H1 (cell line): ENCODE measurements at regions not wholly inside any gene's neighbourhood (a gene's known extent, or its start where the extent isn't known, plus 50 kb on each side); places are given as distances from the start of the nearest gene placed in this dataset.

Source experiments
- CTCF ChIA-PET: fragments of 300-600 bp; sonication (Branson Sonifier 250); formaldehyde crosslinking; loops from one replicate; lab custom pipeline; 2021; ENCODE audit not compliant: partially characterized antibody; lab: Charles Lee
- POLR2A ChIA-PET: fragments of 300-600 bp; sonication (Branson Sonifier 250); formaldehyde crosslinking; loops from one replicate; lab custom pipeline; 2021; ENCODE audit warnings: inconsistent platforms; ENCODE audit not compliant: partially characterized antibody; lab: Charles Lee
- DNase-seq, 2 experiments: peaks; one replicate each; pipeline versions ENCODE4 v3.0.0 to v3.0.0-alpha.2; 2010 to 2022; ENCODE audit warnings: low spot score in 2 of 2, low read depth in 1 of 2, mixed read lengths in 1 of 2
- FAIRE-seq: peaks from 2 replicates; lab custom pipeline; 2011; peaks lifted over from hg19 to GRCh38; lab: Jason Lieb, UNC
- H2AFZ ChIP-seq: 2 replicates; pipeline ENCODE4 v1.8.1; 2012; ENCODE audit warnings: low read length, inconsistent platforms
- H2AK5ac ChIP-seq: 2 replicates; pipeline ENCODE4 v1.6.1; 2013; ENCODE audit warnings: low read depth, low read length
- H2BK120ac ChIP-seq: replicated peaks from 2 replicates; pipeline ENCODE3; 2013; ENCODE audit warnings: low read depth, low read length, inconsistent platforms
- H2BK12ac ChIP-seq: 2 replicates; pipeline ENCODE4 v1.6.1; 2013; ENCODE audit warnings: low read depth, low read length
- H2BK15ac ChIP-seq: 2 replicates; pipeline ENCODE4 v1.6.1; 2013; ENCODE audit warnings: low read length
- H2BK20ac ChIP-seq: 2 replicates; pipeline ENCODE4 v1.6.1; 2013; ENCODE audit warnings: low read length
- H2BK5ac ChIP-seq: 2 replicates; pipeline ENCODE4 v1.6.1; 2013; ENCODE audit warnings: low read depth, low read length
- H3K14ac ChIP-seq: 2 replicates; pipeline ENCODE4 v1.6.1; 2013; ENCODE audit warnings: inconsistent platforms; ENCODE audit not compliant: insufficient read length
- H3K18ac ChIP-seq: 2 replicates; pipeline ENCODE4 v1.6.1; 2013; ENCODE audit warnings: low read length; ENCODE audit errors: extremely low read depth
- H3K23ac ChIP-seq: 2 replicates; pipeline ENCODE4 v1.6.1; 2013; ENCODE audit warnings: inconsistent platforms; ENCODE audit not compliant: insufficient read length
- H3K23me2 ChIP-seq: 2 replicates; pipeline ENCODE4 v1.6.1; 2013; ENCODE audit warnings: low read depth, low read length
- H3K27ac ChIP-seq: 2 replicates; pipeline ENCODE4 v1.6.1; 2011; ENCODE audit warnings: low read depth, low read length, inconsistent platforms
- H3K27me3 ChIP-seq, 4 experiments: replicated peaks in 1 of 4; 1 replicate in 1 of 4; 2 replicates in 3 of 4; pipeline versions ENCODE4 v1.6.1 to v1.8.1; 2011 to 2013; ENCODE audit warnings: low read length in 3 of 4, mild to moderate bottlenecking in 3 of 4, inconsistent platforms in 2 of 4, mixed read lengths in 2 of 4, moderate library complexity in 1 of 4; ENCODE audit not compliant: control insufficient read depth in 3 of 4, insufficient read depth in 3 of 4; ENCODE audit errors: extremely low read depth in 1 of 4
- H3K36me3 ChIP-seq, 4 experiments: 2 replicates each; pipeline versions ENCODE4 v1.6.1 to v1.8.1; 2011 to 2013; ENCODE audit warnings: mild to moderate bottlenecking in 4 of 4, low read length in 3 of 4, moderate library complexity in 2 of 4, control low read depth in 1 of 4, inconsistent platforms in 1 of 4; ENCODE audit not compliant: insufficient read depth in 4 of 4, control insufficient read depth in 2 of 4
- H3K4ac ChIP-seq: replicated peaks from 2 replicates; pipeline ENCODE3; 2013; ENCODE audit warnings: low read length, low read depth, mixed read lengths, inconsistent platforms; ENCODE audit not compliant: insufficient read length
- H3K4me1 ChIP-seq, 4 experiments: replicated peaks in 1 of 4; 1 replicate in 1 of 4; 2 replicates in 3 of 4; pipeline versions ENCODE4 v1.6.1 to v1.8.1; 2011 to 2013; ENCODE audit warnings: low read length in 3 of 4, inconsistent platforms in 2 of 4, mixed read lengths in 1 of 4; ENCODE audit not compliant: insufficient read depth in 4 of 4, control insufficient read depth in 3 of 4
- H3K4me2 ChIP-seq, 2 experiments: 2 replicates each; pipeline versions ENCODE4 v1.6.1 to v1.8.1; 2011 to 2013; ENCODE audit warnings: low read depth in 2 of 2, low read length in 2 of 2, control low read depth in 1 of 2, inconsistent platforms in 1 of 2, mild to moderate bottlenecking in 1 of 2; ENCODE audit not compliant: insufficient read depth in 1 of 2
- H3K4me3 ChIP-seq, 4 experiments: fragments of 200-600, 300-600 bp in 1 of 4; sonication (generic), shearing (Covaris generic), sonication (Bioruptor Twin) in 1 of 4; 2 replicates each; pipeline versions ENCODE4 v1.5.1 to v1.8.1; 2011 to 2016; ENCODE audit warnings: low read length in 4 of 4, low read depth in 3 of 4, control low read depth in 2 of 4, inconsistent platforms in 2 of 4, mild to moderate bottlenecking in 2 of 4, mixed read lengths in 1 of 4, moderate library complexity in 1 of 4; ENCODE audit not compliant: insufficient read depth in 2 of 4; ENCODE audit errors: extremely low read depth in 1 of 4
- H3K56ac ChIP-seq: replicated peaks from 2 replicates; pipeline ENCODE3; 2013; ENCODE audit warnings: low read depth, mild to moderate bottlenecking, mixed read lengths, low read length, inconsistent platforms; ENCODE audit not compliant: insufficient read length
- H3K79me1 ChIP-seq: 2 replicates; pipeline ENCODE4 v1.6.1; 2013; ENCODE audit warnings: low read depth, low read length, control low read depth
- H3K79me2 ChIP-seq, 2 experiments: 2 replicates each; pipeline versions ENCODE4 v1.6.1 to v1.8.1; 2012 to 2013; ENCODE audit warnings: low read length in 2 of 2, mild to moderate bottlenecking in 2 of 2, inconsistent platforms in 1 of 2; ENCODE audit not compliant: insufficient read depth in 2 of 2, control insufficient read depth in 1 of 2
- H3K9ac ChIP-seq, 4 experiments: replicated peaks in 1 of 4; 1 replicate in 1 of 4; 2 replicates in 3 of 4; pipeline versions ENCODE4 v1.6.1 to v1.8.1; 2011 to 2013; ENCODE audit warnings: low read depth in 3 of 4, low read length in 3 of 4, control low read depth in 2 of 4, mild to moderate bottlenecking in 2 of 4, moderate library complexity in 2 of 4, inconsistent platforms in 1 of 4; ENCODE audit errors: extremely low read depth in 1 of 4
- H3K9me3 ChIP-seq, 2 experiments: 2 replicates each; pipeline versions ENCODE4 v1.6.1 to v1.8.1; 2012 to 2013; ENCODE audit warnings: mild to moderate bottlenecking in 2 of 2, moderate library complexity in 2 of 2, control low read depth in 1 of 2, inconsistent platforms in 1 of 2, low read depth in 1 of 2, low read length in 1 of 2, mixed read lengths in 1 of 2; ENCODE audit not compliant: insufficient read depth in 2 of 2
- H4K20me1 ChIP-seq, 2 experiments: replicated peaks in 1 of 2; 2 replicates each; pipeline versions ENCODE3 to v1.8.1; 2011 to 2013; ENCODE audit warnings: inconsistent platforms in 2 of 2, low read length in 2 of 2, mild to moderate bottlenecking in 1 of 2; ENCODE audit not compliant: insufficient read depth in 2 of 2, control insufficient read depth in 1 of 2
- H4K5ac ChIP-seq: 2 replicates; pipeline ENCODE4 v1.6.1; 2013; ENCODE audit warnings: low read length, low read depth, mixed read lengths, inconsistent platforms; ENCODE audit not compliant: insufficient read length
- H4K8ac ChIP-seq: 2 replicates; pipeline ENCODE4 v1.8.0; 2013; ENCODE audit warnings: mild to moderate bottlenecking, moderate library complexity, low read length, inconsistent platforms; ENCODE audit not compliant: insufficient read depth; ENCODE audit errors: extremely low read depth
- H4K91ac ChIP-seq: replicated peaks from 2 replicates; pipeline ENCODE3; 2013; ENCODE audit warnings: low read length, mixed read lengths, inconsistent platforms; ENCODE audit not compliant: insufficient read length
- RAD21 ChIP-seq, 2 experiments: IDR thresholded peaks in 1 of 2; conservative IDR thresholded peaks in 1 of 2; 2 replicates each; pipeline ENCODE4 v1.6.1; 2011; ENCODE audit warnings: low read depth in 2 of 2, low read length in 2 of 2, improper control_type of control experiment in 1 of 2, inconsistent platforms in 1 of 2, mild to moderate bottlenecking in 1 of 2, moderate library complexity in 1 of 2
- RBBP5 ChIP-seq: IDR thresholded peaks from 2 replicates; pipeline ENCODE4 v1.7.1; 2012; ENCODE audit warnings: low read depth, mild to moderate bottlenecking, inconsistent platforms, low read length, moderate library complexity, borderline replicate concordance
- WGBS, 2 experiments: shearing (Covaris generic) in 1 of 2; methylation state at CpG; one replicate each; pipeline versions ENCODE4 v1.1.6 to v1.1.7; 2013 to 2015; ENCODE audit warnings: low lambda C conversion rate in 2 of 2, mixed read lengths in 2 of 2, inconsistent platforms in 1 of 2, low coverage in 1 of 2, missing lambda C conversion rate in 1 of 2; ENCODE audit not compliant: insufficient replicate concordance in 2 of 2, insufficient coverage in 1 of 2, insufficient read length in 1 of 2; ENCODE audit errors: extremely low coverage in 1 of 2, missing lambda C conversion rate in 1 of 2; 5-methylcytosine and 5-hydroxymethylcytosine counted together

DNA sequence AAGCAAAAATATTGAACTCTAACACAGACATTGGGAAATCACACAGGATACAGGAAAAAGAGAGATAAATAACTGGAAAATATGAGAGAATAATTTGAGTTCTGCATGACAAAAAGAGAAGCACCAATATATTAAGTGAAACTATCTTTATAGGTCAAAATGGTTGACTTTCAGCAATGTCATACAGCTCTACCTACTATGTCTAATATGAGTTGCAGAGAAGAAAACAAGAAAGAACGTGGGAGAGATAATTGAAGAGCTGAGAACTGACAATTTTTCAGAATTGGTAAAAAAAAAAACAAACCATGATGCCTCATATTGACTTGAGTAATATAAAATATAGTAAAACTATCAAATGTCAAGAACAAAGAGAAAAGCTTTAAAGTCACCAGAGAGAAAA lies 221.7 kb downstream of the BCL11B start:
- Histone ChIP-seq H2AK5ac (no peak overlapping the region), H2BK20ac (no peak overlapping the region), H2BK15ac (no peak overlapping the region), H3K27ac (no peak overlapping the region), H3K4me1 (no peaks in the 10 kb centered on the region), H3K4me3 (no peak overlapping the region), H3K27me3 (no peaks in the 10 kb centered on the region), H3K56ac (no peak overlapping the region), H4K8ac (no peak overlapping the region), H2BK120ac (no peak overlapping the region), H3K23ac (no peak overlapping the region), H3K4me2 (no peak overlapping the region), H3K36me3 (no peaks in the 10 kb centered on the region; a peak in 1 of 8 replicates), H4K5ac (no peak overlapping the region), H2BK5ac (no peak overlapping the region), H3K18ac (no peak overlapping the region), H4K20me1 (no peaks in the 10 kb centered on the region), H3K79me1 (no peaks in the 10 kb centered on the region), H3K4ac (no peak overlapping the region), H3K79me2 (no peaks in the 10 kb centered on the region), H4K91ac (no peak overlapping the region), H2AFZ (no peak overlapping the region), H3K14ac (no peak overlapping the region), H3K23me2 (no peaks in the 10 kb centered on the region; the same call in 1 of the 2 replicates), H3K9me3 (peaks cover 0 to 2% of the 10 kb centered on the region in 2 experiments; a peak in 1 of 4 replicates), H3K9ac (no peak overlapping the region), H2BK12ac (no peak overlapping the region)
- no peak for FAIRE-seq
- DNase-seq = no peak
- no peak for TF ChIP-seq RBBP5
- TF ChIP-seq RAD21 (IDR thresholded peaks at IDR 0.05 in 1 of 2, conservative IDR thresholded peaks at IDR 0.05 in 1 of 2; ENCODE audit: low read depth in 2 of 2, low read length in 2 of 2) = no peak
- POLR2A ChIA-PET = no interaction called here
- 67% methylated on average over 1 of the region's 1 CpG; no CpG with 5 or more reads in 1 of the 2 experiments for WGBS, 2 experiments
- CTCF ChIA-PET = interaction anchor here (0.9 to 2.4 kb wide), 2 partner anchors 15 to 130 kb away, joined by 4 to 9 read pairs; no protein-coding TSS in a partner anchor
